KMS-11 (cell line): ENCODE measurements at regions not wholly inside any gene's neighbourhood (a gene's known extent, or its start where the extent isn't known, plus 50 kb on each side); places are given as distances from the start of the nearest gene placed in this dataset.

Experiments
- H2AFZ ChIP-seq: fragments of 200-600 bp; sonication (generic); 2 replicates; pipeline ENCODE4 v1.6.1; 2016; ENCODE audit warnings: antibody characterized with exemption, mixed run types, low read depth
- H3K27ac ChIP-seq: fragments of 200-600 bp; sonication (generic); 2 replicates; pipeline ENCODE4 v1.6.1; 2016; ENCODE audit warnings: mild to moderate bottlenecking, mixed run types
- H3K27me3 ChIP-seq: fragments of 200-600 bp; sonication (generic); 2 replicates; pipeline ENCODE4 v1.6.1; 2017; ENCODE audit warnings: mild to moderate bottlenecking, low read depth, mixed run types, moderate library complexity; ENCODE audit not compliant: insufficient read depth
- H3K36me3 ChIP-seq: fragments of 200-600 bp; sonication (generic); 2 replicates; pipeline ENCODE4 v1.6.1; 2017; ENCODE audit warnings: mild to moderate bottlenecking, mixed run types; ENCODE audit not compliant: insufficient read depth
- H3K4me1 ChIP-seq: fragments of 200-600 bp; sonication (generic); 2 replicates; pipeline ENCODE4 v1.6.1; 2016; ENCODE audit warnings: mild to moderate bottlenecking, low read depth, mixed run types; ENCODE audit not compliant: poor library complexity, severe bottlenecking
- H3K4me2 ChIP-seq: fragments of 200-600 bp; sonication (generic); 2 replicates; pipeline ENCODE4 v1.7.0; 2016; ENCODE audit warnings: mild to moderate bottlenecking, mixed run types
- H3K4me3 ChIP-seq: fragments of 200-600 bp; sonication (generic); IDR thresholded peaks from 2 replicates; pipeline ENCODE4 v1.6.1; 2017; ENCODE audit warnings: low read depth, low read length, mixed read lengths; ENCODE audit not compliant: insufficient read depth
- H3K79me2 ChIP-seq: fragments of 200-600 bp; sonication (generic); 2 replicates; pipeline ENCODE4 v1.6.1; 2016; ENCODE audit warnings: low read depth, mixed run types; ENCODE audit not compliant: insufficient read depth
- H3K9ac ChIP-seq: fragments of 200-600 bp; sonication (generic); 2 replicates; pipeline ENCODE4 v1.6.1; 2016; ENCODE audit warnings: mild to moderate bottlenecking, mixed run types
- H4K20me1 ChIP-seq: fragments of 200-600 bp; sonication (generic); 2 replicates; pipeline ENCODE4 v1.6.1; 2016; ENCODE audit warnings: mild to moderate bottlenecking, mixed run types; ENCODE audit not compliant: insufficient read depth
- CTCF ChIP-seq: fragments of 200-600 bp; sonication (generic); conservative IDR thresholded peaks from 2 replicates; pipeline ENCODE4 v1.6.1; 2017; ENCODE audit warnings: low read depth, mild to moderate bottlenecking, antibody characterized with exemption, low read length, moderate library complexity, mixed read lengths

GRCh38 chr6:112576423-112576822 lies 229.3 kb downstream of the RFPL4B start:
- TF ChIP-seq CTCF: no peak
- Histone ChIP-seq H4K20me1 (no peaks in the 10 kb centered on the region), H3K27me3 (no peaks in the 10 kb centered on the region), H3K27ac (no peak overlapping the region), H3K79me2 (no peaks in the 10 kb centered on the region), H3K4me2 (no peak overlapping the region), H3K36me3 (no peaks in the 10 kb centered on the region), H3K4me1 (no peaks in the 10 kb centered on the region), H3K4me3 (no peak overlapping the region), H3K9ac (no peak overlapping the region), H2AFZ (no peak overlapping the region)

DNA sequence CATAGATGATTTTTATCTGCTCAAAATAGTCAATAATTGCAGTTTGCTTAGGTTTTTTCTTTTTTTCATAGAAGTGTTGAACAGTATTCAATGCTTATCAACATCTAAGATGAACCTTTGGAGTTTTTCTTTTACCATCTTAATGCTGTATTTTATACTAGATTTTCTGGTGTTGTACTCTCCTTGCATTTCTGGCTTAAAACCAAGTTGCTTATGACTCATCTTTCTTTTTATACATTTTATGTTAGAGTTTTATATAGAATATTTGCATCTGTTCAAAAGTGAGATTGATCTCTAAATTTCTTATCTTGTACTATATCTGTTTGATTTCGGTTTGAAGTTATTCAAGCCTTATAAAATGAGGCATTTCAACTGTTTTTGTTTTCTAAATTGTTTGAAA lies 232.5 kb downstream of the RFPL4B start:
- H3K4me1 ChIP-seq: no peaks in the 10 kb centered on the region

DNA sequence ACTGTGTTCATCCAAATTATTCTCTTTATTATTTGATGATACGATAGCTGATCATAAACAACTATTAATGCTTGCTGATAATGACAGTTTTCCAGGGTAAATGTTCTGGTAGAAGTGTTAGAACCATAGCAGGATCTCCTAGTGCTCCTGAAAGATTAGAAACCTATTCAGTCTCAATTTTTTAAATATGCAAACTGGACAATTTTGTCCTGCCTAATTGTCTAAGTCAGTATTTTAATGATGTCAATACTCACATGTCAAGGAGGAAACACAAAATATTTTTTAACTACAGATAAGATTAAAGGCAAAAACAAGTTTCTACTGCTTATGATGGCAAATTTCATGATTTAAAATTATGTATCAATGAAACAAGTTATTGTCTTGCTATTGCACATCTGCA lies 233.9 kb downstream of the RFPL4B start:
- TF ChIP-seq CTCF: no peak
- Histone ChIP-seq H3K27ac (no peak overlapping the region), H3K4me2 (no peak overlapping the region), H3K9ac (no peak overlapping the region), H3K27me3 (no peaks in the 10 kb centered on the region), H4K20me1 (no peaks in the 10 kb centered on the region), H3K79me2 (no peaks in the 10 kb centered on the region), H3K4me3 (no peak overlapping the region), H3K36me3 (no peaks in the 10 kb centered on the region), H2AFZ (no peak overlapping the region), H3K4me1 (no peaks in the 10 kb centered on the region)

More for the DNA sequence above, 232.5 kb downstream of the RFPL4B start:
- Histone ChIP-seq H3K4me3 (no peak overlapping the region), H3K4me2 (no peak overlapping the region), H3K27me3 (no peaks in the 10 kb centered on the region), H3K79me2 (no peaks in the 10 kb centered on the region), H3K36me3 (no peaks in the 10 kb centered on the region), H3K9ac (no peak overlapping the region), H4K20me1 (no peaks in the 10 kb centered on the region), H2AFZ (no peak overlapping the region), H3K27ac (no peak overlapping the region)
- TF ChIP-seq CTCF: no peak

- no peak overlapping the region for H2AFZ ChIP-seq
- TF ChIP-seq CTCF: no peak
- H3K27me3 ChIP-seq: no peaks in the 10 kb centered on the region
- no peak overlapping the region for H3K9ac ChIP-seq
- H3K36me3 ChIP-seq: no peaks in the 10 kb centered on the region
- no peaks in the 10 kb centered on the region for H3K79me2 ChIP-seq
- H3K4me3 ChIP-seq: no peak overlapping the region
- no peaks in the 10 kb centered on the region for H3K4me1 ChIP-seq
- no peaks in the 10 kb centered on the region for H4K20me1 ChIP-seq
- no peak overlapping the region for H3K27ac ChIP-seq
- no peak overlapping the region for H3K4me2 ChIP-seq
These were observed 243.2 kb downstream of the RFPL4B start for GRCh38 chr6:112590326-112590725.
